ENCODE measurements at regions not wholly inside any gene's neighbourhood (a gene's known extent, or its start where the extent isn't known, plus 50 kb on each side); places are given as distances from the start of the nearest gene placed in this dataset.

- DNase-seq (ENCODE audit: low spot score in 2 of 2, unreplicated experiment in 2 of 2), result no peak
- Mint-ChIP-seq H3K4me3 (no peak overlapping the region), H3K9me3 (peaks cover 16% of the 10 kb centered on the region), H3K27me3 (ENCODE audit: low read depth) (peaks cover 30% of the 10 kb centered on the region), H3K4me1 (peaks cover 31% of the 10 kb centered on the region), H3K36me3 (peaks cover 3% of the 10 kb centered on the region), H3K27ac (no peak overlapping the region)
- TF ChIP-seq, protein P1, sequence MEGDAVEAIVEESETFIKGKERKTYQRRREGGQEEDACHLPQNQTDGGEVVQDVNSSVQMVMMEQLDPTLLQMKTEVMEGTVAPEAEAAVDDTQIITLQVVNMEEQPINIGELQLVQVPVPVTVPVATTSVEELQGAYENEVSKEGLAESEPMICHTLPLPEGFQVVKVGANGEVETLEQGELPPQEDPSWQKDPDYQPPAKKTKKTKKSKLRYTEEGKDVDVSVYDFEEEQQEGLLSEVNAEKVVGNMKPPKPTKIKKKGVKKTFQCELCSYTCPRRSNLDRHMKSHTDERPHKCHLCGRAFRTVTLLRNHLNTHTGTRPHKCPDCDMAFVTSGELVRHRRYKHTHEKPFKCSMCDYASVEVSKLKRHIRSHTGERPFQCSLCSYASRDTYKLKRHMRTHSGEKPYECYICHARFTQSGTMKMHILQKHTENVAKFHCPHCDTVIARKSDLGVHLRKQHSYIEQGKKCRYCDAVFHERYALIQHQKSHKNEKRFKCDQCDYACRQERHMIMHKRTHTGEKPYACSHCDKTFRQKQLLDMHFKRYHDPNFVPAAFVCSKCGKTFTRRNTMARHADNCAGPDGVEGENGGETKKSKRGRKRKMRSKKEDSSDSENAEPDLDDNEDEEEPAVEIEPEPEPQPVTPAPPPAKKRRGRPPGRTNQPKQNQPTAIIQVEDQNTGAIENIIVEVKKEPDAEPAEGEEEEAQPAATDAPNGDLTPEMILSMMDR (IDR thresholded peaks at IDR 0.05; ENCODE audit: unreplicated experiment), result no peak
Measured at GRCh38 chr5:4676934-4677333, 463.2 kb upstream of the ADAMTS16 start.

- Mint-ChIP-seq H3K4me3 (no peak overlapping the region), H3K27me3 (ENCODE audit: low read depth) (peaks cover 20% of the 10 kb centered on the region), H3K36me3 (peaks cover 3% of the 10 kb centered on the region), H3K4me1 (no peaks in the 10 kb centered on the region), H3K9me3 (peaks cover 34% of the 10 kb centered on the region), H3K27ac (no peak overlapping the region)
- TF ChIP-seq, protein P1 (IDR thresholded peaks at IDR 0.05; ENCODE audit: unreplicated experiment), result no peak
- DNase-seq (ENCODE audit: low spot score in 2 of 2, unreplicated experiment in 2 of 2), result no peak
Measured at GRCh38 chr5:4684946-4685345, 455.2 kb upstream of the ADAMTS16 start.

DNA sequence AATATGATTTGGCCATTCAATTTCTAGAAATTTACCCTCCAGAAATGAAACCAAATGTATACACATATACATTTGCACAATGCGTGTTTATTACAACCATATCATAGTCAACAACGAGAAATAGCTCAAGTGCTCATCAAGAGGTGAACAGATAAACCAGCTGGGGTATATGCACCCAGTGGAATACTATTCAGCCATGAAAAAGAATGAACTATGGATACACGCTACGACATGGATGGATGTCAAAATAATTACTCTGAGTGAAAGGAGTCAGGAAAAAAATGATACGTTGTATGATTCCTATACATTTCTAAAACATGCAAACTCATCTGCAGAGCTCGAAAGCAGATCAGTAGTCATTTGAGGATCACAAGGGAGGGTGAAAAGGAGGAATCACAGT lies 441.5 kb upstream of the ADAMTS16 start:
- Mint-ChIP-seq H3K27me3 (ENCODE audit: low read depth) (peaks cover 55% of the 10 kb centered on the region), H3K9me3 (no peaks in the 10 kb centered on the region), H3K36me3 (no peaks in the 10 kb centered on the region), H3K4me3 (no peak overlapping the region), H3K27ac (no peak overlapping the region), H3K4me1 (peaks cover 28% of the 10 kb centered on the region)
- DNase-seq (ENCODE audit: low spot score in 2 of 2, unreplicated experiment in 2 of 2), result no peak
- TF ChIP-seq, protein P1 (IDR thresholded peaks at IDR 0.05; ENCODE audit: unreplicated experiment), result no peak

GRCh38 chr5:4699592-4699991 lies 440.5 kb upstream of the ADAMTS16 start:
- H3K4me1 Mint-ChIP-seq, result peaks cover 28% of the 10 kb centered on the region
- H3K9me3 Mint-ChIP-seq, result no peaks in the 10 kb centered on the region
- no peaks in the 10 kb centered on the region for H3K36me3 Mint-ChIP-seq
- H3K27me3 Mint-ChIP-seq (ENCODE audit: low read depth), result peaks cover 53% of the 10 kb centered on the region
- no peak overlapping the region for H3K4me3 Mint-ChIP-seq
- H3K27ac Mint-ChIP-seq, result no peak overlapping the region
- no peak for DNase-seq (ENCODE audit: low spot score in 2 of 2, unreplicated experiment in 2 of 2)
- TF ChIP-seq, protein P1 (IDR thresholded peaks at IDR 0.05; ENCODE audit: unreplicated experiment), result no peak

- no peak overlapping the region for H3K4me3 Mint-ChIP-seq
- H3K9me3 Mint-ChIP-seq, result no peaks in the 10 kb centered on the region
- peaks cover 50% of the 10 kb centered on the region for H3K27me3 Mint-ChIP-seq (ENCODE audit: low read depth)
- peaks cover 28% of the 10 kb centered on the region for H3K4me1 Mint-ChIP-seq
- no peaks in the 10 kb centered on the region for H3K36me3 Mint-ChIP-seq
- peak overlapping the region; percentile 39 for H3K27ac Mint-ChIP-seq
- TF ChIP-seq, protein P1 (IDR thresholded peaks at IDR 0.05; ENCODE audit: unreplicated experiment), result peak; percentile 66
- peak; percentile 57 to 82 for DNase-seq (ENCODE audit: low spot score in 2 of 2, unreplicated experiment in 2 of 2)
Measured at GRCh38 chr5:4700069-4700468, 440.1 kb upstream of the ADAMTS16 start.

GRCh38 chr5:4700871-4701270 lies 439.3 kb upstream of the ADAMTS16 start:
- Mint-ChIP-seq H3K9me3 (no peaks in the 10 kb centered on the region), H3K4me3 (no peak overlapping the region), H3K27ac (no peak overlapping the region), H3K27me3 (ENCODE audit: low read depth) (peaks cover 51% of the 10 kb centered on the region), H3K4me1 (peaks cover 28% of the 10 kb centered on the region), H3K36me3 (no peaks in the 10 kb centered on the region)
- no peak for DNase-seq (ENCODE audit: low spot score in 2 of 2, unreplicated experiment in 2 of 2)
- TF ChIP-seq, protein P1 (IDR thresholded peaks at IDR 0.05; ENCODE audit: unreplicated experiment), result no peak
